Right kidney (tissue), 1 donor: ENCODE measurements at regions not wholly inside any gene's neighbourhood (a gene's known extent, or its start where the extent isn't known, plus 50 kb on each side); places are given as distances from the start of the nearest gene placed in this dataset.
"Not testable (repeated sequence)": the region's sequence is repeated elsewhere in the genome, so short reads cannot be mapped to it uniquely, and the experiment has no call there.

ENCODE experiments used
- DNase-seq: peaks from one replicate; pipeline ENCODE4 v3.0.0-alpha.2; 2016

DNA sequence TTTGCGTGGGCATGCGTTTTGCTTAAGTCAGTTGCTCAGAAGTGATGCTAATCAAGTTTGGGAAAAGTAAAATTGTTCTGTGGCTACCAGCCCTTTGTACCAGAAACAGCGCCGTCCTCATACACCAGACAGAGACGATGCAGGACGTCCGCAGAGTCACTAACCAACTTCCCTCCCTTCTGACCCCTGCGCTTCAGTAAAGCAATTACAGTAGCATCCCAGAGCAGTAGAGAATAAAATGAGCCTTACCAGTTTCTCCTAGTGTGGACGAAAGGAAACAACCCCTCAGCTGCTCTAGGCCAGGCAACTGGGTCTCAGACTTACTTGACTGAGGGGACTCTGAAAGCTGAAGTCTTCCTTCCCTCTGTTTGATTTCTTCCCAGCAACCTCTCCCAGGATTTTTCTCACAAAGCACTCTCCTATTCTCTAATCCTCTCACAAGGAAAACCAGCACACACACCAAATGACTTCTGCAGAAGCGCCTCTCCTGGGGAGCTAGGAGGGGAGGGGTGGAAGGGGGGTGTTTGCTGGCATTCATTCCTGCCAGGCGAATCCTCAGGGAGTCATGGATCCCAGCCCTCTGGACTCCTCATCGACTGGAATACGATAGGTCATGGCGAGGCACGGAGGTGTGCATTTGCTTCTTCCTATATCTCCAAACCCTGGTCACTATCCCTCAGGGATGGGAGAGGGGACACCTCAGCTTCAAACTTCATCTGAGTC is 56.0 kb upstream of the MID1 start:
- DNase-seq, result no peak

DNA sequence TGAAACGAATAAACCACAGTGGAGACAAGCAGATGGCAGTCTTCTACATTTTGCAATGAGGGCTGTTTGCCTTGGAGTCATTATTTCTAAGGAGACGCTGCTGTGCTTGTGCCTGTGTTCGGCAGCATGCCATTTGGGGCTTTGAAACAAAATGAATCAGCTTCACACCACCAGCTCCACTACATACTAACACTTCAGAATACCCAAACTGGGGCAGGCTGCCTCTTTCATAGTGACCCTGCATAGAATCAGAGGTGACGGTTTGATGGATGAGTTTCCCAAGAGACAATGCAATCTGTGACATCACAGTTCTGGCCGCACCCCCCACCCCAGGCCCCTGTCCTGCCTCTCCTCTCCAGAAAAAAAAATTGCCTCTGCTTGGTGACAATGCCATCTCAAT is 57.1 kb upstream of the MID1 start:
- no peak for DNase-seq

DNA sequence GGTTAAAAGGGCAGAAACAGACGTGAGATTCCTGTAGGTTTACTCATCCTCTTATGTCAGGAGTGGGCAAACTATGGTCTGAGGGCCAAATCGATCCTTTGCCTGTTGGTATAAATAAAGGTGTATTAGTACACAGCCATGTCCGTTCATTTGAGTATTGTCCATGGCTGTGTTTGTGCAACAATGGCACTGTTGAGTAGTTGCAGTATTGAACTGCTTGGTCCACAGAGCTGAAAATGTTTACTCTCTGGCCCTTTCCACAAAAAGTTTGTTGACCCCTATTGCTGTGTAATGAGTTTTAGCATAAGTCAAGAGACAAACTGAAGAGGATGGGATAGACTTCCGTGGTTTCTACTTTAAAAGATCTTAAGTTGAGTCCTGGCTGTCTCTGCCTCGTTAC is 59.0 kb upstream of the MID1 start:
- DNase-seq, result no peak

DNA sequence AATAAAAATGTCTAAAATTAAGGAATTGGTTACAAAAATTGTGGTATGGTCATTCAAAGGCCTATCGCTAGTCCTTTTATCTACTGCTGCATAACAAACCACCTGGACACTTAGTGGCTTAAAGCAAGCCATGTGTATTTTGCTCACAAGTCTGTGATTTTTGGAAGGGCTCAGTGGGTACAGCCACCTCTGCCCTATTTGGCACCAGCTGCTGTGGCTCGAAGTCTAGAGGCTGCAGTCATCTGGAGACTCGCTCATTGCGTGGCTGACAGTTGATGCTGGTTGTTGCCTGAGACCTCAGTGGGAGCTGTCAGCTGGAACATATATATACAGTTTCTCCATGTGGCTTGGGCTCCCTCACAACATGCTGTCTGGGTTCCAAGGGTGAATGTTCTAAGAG is 60.8 kb upstream of the MID1 start:
- no peak for DNase-seq

DNA sequence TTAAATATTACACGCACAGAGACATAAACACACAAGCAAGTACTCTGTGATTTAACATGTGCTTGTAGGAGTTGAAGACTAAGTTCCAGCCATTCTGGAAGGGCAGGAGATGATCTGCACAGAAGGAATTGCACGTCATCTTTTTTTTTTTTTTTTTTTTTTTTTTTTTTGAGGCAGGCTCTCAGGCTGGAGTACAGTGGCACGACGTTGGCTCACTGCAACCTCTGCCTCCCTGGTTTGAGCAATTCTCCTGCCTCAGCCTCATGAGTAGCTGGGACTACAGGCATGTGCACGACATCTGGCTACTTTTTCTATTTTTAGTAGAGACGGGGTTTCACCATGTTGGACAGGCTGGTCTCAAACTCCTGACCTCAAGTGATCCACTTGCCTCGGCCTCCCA is 63.2 kb upstream of the MID1 start:
- DNase-seq, result not testable (repeated sequence)

DNA sequence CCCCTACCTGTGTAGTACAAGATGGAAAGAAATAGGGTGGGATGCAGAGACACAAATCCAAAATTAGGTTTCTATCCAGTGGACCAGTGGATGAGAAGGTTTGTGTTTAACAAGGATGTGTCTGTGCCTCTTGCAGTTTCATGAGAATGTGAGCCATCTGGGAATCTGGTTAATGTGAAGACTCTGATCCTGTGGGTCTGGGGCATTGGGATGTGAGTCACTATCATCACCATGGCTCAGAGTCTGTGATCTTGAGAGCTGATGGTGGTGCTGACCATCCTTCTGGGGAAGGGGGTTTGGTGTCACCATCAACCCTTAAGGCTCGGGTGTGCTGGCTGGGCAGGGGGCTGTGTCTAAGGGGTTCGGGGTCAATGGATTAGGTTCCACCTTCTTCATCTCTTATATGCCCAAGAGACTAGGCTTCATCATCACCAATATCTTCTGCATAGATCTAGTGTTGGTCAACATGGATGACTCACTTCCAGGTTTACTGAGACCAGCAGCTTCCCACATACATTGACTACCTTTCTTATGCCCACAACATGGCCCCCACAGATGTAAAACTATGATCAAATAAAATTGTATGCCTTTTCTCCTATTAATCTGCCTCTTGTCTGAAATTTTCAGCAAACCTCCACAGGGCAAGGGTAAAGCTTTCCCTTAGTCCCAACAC is 65.7 kb upstream of the MID1 start:
- no peak for DNase-seq

DNA sequence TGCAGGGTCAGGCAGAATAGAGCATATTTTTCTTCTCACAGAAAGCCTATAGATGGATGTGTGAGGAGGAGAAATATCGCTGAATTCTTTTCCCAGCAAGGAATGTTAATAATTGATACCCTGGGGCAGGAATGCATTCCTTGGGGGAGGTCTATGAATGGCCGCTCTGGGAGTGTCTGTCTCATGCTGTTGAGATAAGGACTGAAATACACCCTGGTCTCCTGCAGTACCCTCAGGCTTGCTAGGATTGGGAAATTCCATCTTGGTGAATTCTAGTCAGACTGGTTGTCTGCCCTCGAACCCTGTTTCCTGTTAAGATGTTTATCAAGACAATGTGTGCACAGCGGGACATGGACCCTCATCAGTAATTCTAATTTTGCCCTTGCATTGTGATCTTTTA is 71.4 kb upstream of the MID1 start:
- not testable (repeated sequence) for DNase-seq

DNA sequence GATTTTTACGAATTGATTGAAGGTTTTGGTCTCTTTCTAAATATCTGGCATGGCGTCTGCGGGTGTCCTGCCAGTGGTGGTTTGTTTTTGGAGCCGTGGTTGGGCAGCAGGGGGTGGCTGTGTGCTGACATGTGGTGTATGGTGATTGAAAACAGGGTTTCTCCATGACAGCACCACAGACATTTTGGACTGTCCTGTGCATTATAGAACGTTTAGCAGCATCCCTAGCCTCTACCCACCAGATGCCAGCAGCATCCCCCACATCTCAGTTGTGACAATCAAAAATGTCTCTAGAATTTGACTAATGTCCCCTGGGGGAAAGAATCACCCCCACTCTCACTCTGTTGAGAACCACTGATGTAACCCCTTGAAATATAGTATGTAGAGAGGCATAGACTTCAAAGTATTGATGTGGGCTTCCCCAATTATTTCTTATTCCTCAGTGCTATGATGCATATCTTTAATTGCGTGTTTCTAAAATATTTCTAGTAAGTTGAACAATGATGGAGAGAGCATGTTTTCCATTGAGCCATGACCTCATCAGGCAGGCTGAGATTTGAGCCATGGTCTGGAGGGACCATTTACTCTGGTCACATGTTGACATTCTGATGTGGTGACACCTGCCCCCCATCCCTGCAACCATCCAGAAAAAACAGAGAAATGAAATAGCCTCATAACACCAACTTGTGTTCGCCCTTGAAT is 77.4 kb upstream of the MID1 start:
- no peak for DNase-seq

DNA sequence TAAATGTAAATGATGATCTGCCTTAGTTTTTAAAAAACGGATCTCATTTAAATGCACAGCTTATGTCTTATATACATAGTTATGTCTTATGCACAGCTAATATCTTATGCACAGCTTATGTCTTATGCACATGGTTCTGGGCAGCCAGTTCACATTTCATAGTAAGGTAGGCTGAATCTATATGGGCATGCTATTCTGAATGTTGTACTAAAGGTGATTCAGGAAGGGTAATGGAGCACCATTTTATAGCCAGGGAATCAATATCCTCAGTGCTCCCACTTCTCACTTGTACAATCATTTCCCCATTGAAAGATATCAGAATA is 77.9 kb upstream of the MID1 start:
- DNase-seq, result no peak

DNA sequence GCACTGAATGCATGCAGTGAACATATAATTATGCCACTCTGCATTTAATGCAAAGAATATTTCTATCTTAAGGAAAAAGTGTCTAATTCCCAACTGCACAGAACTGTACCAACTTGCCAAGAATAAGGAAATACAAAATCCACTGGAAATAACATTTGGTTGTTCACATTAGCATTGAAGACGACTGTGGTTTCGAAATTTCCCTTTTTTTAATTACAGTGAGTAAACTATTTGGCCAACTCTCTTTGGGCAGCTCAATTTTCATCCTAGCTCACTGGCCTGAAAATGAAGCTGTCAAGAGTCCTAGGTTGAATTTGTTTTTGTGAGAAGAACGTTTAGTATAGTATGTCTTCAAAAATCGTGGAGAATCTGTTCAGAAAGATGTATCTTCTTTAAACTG is 81.6 kb upstream of the MID1 start:
- no peak for DNase-seq

DNA sequence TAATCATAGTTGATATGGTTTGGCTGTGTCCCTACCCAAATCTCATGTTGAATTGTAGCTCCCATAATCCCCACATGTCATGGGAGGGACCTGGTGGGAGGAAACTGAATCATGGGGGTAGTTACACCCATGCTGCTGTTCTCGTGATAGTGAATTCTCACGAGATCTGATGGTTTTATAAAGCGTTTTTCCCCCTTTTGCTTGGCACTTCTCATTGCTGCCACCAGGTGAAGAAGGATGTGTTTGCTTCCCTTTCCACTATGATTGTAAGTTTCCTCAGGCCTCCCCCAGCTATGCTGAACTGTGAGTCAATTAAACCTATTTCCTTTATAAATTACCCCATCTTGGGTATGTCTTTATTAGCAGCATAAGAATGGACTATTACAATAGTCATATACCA is 86.0 kb upstream of the MID1 start:
- DNase-seq, result not testable (repeated sequence)

DNA sequence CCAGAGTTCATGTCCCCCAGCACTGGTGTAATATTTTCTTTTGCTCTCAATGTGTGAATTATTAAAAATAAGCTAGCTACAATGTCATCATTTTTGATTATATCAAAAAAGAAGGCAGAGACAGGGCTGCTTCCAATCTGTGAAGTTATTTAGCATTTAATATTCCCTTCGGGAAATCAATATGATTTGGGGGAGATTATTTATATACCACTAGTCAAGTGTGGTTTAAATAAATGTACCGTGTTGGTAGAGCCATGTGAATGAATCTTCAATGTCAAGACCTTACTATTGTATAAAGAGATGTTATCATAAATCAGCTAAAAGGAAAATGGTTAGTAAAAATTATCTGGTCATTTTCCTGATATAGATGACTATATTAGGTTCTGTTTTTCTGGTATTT is 87.4 kb upstream of the MID1 start:
- no peak for DNase-seq

DNA sequence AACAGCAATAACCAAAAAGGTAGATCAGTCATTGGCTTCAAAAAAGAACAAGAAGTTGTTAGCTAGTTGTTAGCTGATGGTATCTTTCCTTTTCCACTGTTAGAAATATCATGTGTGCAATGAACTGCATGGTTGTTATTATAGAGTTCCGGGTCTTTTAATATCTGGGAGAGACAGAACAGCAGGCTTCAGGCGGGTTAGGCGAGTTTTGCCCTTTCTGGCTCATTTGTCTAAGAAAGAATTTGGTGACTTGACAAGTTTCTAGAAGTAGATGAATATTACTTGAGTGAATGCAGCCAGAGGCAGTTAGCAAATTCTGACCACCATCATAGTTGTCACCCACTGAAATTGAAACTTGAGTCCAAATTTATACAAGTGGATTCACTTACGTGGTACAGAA is 88.9 kb upstream of the MID1 start:
- no peak for DNase-seq

DNA sequence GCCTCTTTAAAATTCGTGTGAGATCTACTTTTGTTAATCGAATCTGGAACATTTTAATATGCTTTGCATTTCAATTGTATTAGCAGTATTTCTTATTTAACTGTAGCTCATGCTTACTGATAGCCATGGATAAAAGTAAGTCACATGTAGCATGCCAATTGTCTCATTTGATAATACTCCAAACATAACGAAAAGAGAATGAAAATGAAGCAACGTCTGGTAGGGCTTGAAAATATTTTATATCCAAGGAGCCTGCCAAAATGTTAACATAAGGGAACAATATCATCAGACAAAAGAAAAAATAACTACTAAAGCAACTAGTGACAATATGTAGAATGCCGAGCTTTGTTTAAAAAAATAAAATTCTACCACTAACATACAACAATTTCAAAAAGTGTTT is 94.1 kb upstream of the MID1 start:
- DNase-seq, result no peak

DNA sequence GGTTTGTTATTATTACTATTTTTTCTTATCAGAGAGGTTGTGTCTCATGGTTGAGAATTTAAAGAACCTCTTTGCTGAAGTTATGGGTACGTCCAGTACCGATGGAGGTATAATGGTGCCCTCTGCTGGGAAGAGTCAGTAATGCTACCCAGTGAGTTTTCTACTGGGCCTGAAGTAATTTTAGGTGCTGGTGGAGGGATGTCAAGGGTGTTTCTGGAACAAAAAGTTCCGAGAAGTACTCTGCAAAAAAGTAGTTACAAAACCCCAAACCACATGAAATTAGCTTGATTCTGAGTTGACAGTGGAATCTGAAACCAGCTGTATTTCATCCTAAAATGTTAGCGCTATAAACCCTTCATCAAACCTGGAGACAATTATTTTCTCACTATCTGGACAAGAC is 102.5 kb upstream of the MID1 start:
- DNase-seq, result peak; percentile 26

DNA sequence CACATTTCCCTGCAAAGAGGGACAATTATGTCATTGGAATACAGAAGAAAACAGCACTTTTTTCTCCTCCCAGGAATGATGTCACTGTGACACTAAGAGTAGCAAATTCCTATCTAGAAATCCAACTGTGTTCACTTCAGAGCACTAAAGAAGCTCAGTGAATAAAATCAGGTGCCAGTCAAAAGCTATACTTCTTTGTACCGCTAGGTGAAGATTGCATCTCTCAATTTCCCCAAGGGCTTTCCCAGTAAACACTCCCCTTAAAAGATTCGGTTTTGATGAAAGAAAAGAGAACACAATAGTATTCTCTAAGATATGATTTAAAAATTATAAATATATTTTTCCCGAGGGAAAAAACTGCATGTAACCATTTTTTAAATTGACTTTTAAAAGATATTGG is 104.7 kb upstream of the MID1 start:
- DNase-seq, result no peak

DNA sequence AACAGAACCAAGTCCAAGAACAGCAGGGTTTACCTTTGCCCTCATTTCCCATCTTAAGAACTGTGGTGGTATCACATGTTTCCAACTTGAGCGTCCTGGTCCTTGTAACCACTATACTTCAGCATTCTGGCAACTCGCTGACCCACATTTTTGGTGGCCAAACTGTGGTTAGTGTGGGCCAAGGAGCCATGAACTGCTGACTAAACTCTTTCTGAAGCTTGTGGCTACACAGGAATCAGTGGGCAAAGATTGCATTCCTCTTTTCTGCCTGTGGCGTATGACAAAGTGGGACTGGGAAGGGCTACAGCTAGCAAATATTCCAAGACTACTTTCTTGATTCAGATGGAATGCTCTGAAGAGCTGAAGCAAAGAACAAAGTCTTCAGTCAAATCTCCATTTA is 106.3 kb upstream of the MID1 start:
- DNase-seq, result no peak

DNA sequence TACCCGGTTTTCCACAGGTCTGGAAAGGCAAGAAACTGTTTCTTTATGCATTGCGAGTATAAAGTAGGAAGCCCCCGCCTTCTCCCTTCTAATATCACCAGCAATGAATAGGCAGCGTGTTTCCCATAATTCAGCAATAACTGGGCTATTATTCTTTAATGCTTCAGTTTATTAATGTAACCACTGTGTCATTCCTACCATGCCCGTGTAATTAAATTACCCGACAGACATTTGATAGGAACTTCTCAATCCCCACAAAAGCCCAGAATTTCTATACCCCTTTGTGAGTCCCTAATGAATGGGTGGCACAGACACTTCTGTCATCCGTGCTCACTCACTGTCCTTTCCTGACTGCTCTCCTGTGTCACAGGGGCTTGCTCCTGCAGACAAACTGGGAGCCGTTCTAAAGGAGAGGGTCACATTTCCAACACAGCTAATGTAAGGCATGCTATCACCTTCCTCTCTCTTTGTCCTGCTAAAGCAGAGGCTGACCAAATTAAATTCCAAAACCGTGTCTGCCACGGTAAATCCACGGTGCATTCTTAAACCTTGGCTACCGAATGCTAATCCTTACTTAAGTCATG is 108.5 kb upstream of the MID1 start:
- DNase-seq, result no peak

DNA sequence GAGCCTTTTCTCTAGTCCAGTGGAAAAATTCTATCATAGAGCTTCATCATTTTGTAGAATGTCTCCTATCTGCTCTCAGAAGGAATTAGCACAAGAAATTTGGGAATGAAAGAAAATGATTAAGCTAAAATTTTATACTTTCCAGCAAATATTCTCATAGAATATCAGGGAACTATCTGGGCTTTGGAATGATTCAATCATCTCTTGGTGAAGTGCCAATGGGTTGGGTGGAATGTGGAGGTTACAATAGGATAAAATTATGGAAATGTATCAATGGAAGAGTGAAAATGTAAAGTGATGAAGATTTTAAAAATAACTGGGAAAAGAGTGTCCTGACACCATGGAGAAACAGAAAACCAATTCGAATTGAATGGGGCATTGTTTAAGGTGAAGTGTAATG is 119.0 kb upstream of the MID1 start:
- DNase-seq, result no peak

DNA sequence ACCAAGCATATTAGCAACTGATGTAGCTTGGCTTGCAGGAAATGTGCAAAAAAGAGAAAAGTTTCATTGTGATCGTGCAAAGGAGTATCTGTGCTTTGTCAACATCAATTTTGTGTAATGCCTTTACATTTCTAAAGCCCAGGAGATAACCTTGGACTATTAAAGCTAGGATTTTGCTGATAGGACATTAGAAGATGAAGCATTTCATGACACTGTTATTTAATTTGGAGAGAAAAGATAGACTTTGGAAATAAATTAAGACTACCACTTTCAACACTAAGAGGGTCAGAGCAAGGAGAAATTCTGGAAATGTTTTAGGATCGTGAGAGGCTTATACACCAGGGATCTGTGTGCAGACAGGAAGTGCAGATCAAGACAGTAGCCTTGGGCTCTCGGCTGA is 120.6 kb upstream of the MID1 start:
- no peak for DNase-seq

DNA sequence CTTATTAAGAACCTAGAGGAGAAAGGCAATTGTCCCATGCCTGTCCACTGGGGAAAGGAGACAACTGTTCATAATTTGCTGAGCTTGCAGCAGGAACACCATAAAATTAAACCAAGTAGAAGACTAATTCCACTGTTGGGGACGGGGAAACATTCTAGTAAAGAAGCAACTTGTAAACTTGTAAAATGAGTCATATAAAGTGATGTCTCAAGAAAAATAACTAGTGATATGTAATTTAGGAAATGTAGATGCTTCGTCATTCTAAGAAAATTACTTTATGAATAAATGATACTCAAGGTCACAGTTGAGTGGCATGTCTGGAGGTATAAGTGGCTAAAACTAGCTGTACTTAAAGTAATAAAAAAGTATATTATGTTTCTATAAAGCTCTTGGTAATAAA is 121.2 kb upstream of the MID1 start:
- no peak for DNase-seq

DNA sequence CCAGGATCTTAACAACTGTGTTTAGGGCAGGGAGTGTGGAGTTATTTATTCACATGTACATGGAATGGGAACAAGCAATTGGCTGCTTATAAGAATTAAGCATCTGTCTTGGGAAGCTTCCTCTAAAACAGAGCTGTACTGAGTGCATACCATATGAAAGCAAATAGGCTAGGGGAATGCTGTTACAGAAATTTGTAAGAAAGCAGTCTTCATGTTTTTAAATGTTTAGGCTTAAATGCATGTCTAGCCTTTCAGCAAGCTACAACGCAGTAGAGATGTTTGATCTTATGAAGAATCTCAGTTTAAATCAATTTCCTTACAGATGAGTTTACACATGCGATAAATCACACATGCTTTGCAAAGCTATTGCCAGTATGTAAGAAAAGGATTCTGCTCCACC is 123.1 kb upstream of the MID1 start:
- no peak for DNase-seq

DNA sequence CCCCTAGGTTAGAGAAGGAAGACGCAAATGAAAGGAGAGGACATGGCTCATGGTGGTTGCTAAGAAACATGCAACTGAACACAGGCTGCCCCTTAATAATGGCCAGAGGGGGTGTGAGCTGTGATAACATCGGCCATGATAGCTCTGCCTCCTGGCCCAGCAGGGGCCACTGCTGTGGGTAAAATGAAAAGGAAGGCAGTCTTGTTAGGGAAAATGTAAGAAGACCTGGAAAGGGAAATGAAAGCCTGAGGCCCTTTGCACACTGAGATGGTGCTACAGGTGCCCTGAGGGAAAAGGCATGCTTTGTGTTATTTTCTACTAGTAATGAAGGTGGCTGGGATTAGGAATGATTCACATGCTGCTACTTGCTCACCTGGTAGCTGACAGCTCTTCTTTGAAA is 123.6 kb upstream of the MID1 start:
- DNase-seq, result no peak

DNA sequence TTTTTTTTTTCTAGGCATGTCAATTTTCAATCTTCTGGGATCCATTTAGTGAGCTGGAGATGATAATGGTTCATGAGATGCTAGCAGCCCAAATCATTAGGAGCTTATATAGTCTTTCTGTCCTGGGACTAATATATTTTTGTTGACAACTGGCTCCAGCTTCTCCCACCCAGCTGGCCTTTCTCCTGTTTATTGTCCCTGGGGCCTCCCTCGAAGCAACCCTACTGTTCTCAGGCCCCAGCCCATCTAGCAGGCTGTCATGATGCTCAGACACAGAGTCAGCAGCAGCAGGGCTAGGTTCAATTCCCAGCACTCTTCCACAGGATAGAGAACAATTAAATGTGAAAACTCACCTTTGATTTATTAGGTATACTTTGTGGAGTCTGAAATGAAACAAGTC is 127.6 kb upstream of the MID1 start:
- DNase-seq, result no peak
